ENCODE measurements at regions not wholly inside any gene's neighbourhood (a gene's known extent, or its start where the extent isn't known, plus 50 kb on each side); places are given as distances from the start of the nearest gene placed in this dataset.

- no peak for TF ChIP-seq POLR2A (IDR thresholded peaks at IDR 0.05; ENCODE audit: borderline replicate concordance, extremely low read depth, insufficient read depth, insufficient read length)
- no peak for TF ChIP-seq CTCF (IDR thresholded peaks at IDR 0.05 in 2 of 3, conservative IDR thresholded peaks at IDR 0.05 in 1 of 3; ENCODE audit: borderline replicate concordance in 1 of 3, insufficient read depth in 1 of 3, low read depth in 2 of 3, low read length in 2 of 3)
- TF ChIP-seq REST (IDR thresholded peaks at IDR 0.05; ENCODE audit: low read depth): no peak
- TF ChIP-seq MAX (IDR thresholded peaks at IDR 0.05): no peak
- TF ChIP-seq ZNF274 (IDR thresholded peaks at IDR 0.05; ENCODE audit: low read depth, low read length): no peak
- TF ChIP-seq TCF7L2 (IDR thresholded peaks at IDR 0.05; ENCODE audit: borderline replicate concordance, extremely low read depth, insufficient read depth, insufficient read length): no peak
- no peak for TF ChIP-seq CEBPB (IDR thresholded peaks at IDR 0.05; ENCODE audit: low read depth)
- TF ChIP-seq SP1 (IDR thresholded peaks at IDR 0.05; ENCODE audit: low read depth): no peak
Measured at GRCh38 chr21:8989721-8990325, 1531.6 kb upstream of the TPTE start.

Data from HCT116 (cell line).